HEK293 (cell line): ENCODE measurements at regions not wholly inside any gene's neighbourhood (a gene's known extent, or its start where the extent isn't known, plus 50 kb on each side); places are given as distances from the start of the nearest gene placed in this dataset.

Experiments
- FEZF1 ChIP-seq: fragments of 450-650 bp; formaldehyde crosslinking; IDR thresholded peaks from 2 replicates; pipeline ENCODE4 v1.5.1; 2016; ENCODE audit warnings: missing biosample characterization, missing genetic modification characterization
- PRDM1 ChIP-seq: fragments of 450-650 bp; formaldehyde crosslinking; IDR thresholded peaks from 2 replicates; pipeline ENCODE4; 2016; ENCODE audit warnings: missing biosample characterization, missing genetic modification characterization
- YY2 ChIP-seq: fragments of 450-650 bp; formaldehyde crosslinking; IDR thresholded peaks from 2 replicates; pipeline ENCODE4 v1.5.1; 2016; ENCODE audit warnings: missing biosample characterization, missing genetic modification characterization
- ZNF184 ChIP-seq: fragments of 450-650 bp; IDR thresholded peaks from 2 replicates; pipeline ENCODE4 v1.5.1; 2018; ENCODE audit warnings: missing biosample characterization, mild to moderate bottlenecking, missing genetic modification characterization
- ZNF423 ChIP-seq: fragments of 450-650 bp; formaldehyde crosslinking; IDR thresholded peaks from 2 replicates; pipeline ENCODE4 v1.5.1; 2016; ENCODE audit warnings: missing biosample characterization, missing genetic modification characterization
- ZNF600 ChIP-seq: fragments of 450-650 bp; formaldehyde crosslinking; IDR thresholded peaks from 2 replicates; pipeline ENCODE4 v1.5.1; 2016; ENCODE audit warnings: missing biosample characterization, missing genetic modification characterization
- ZNF785 ChIP-seq: fragments of 450-650 bp; formaldehyde crosslinking; IDR thresholded peaks from 2 replicates; pipeline ENCODE4 v1.5.1; 2016; ENCODE audit warnings: missing biosample characterization, missing genetic modification characterization
- ZNF843 ChIP-seq: fragments of 450-650 bp; formaldehyde crosslinking; IDR thresholded peaks from 2 replicates; pipeline ENCODE4 v1.5.1; 2016; ENCODE audit warnings: missing biosample characterization, missing genetic modification characterization
- TF ChIP-seq, protein P1 (sequence below): fragments of 450-650 bp; formaldehyde crosslinking; IDR thresholded peaks from 2 replicates; pipeline ENCODE4 v1.5.1; 2016; ENCODE audit warnings: missing biosample characterization, missing genetic modification characterization
- TF ChIP-seq, protein P2 (sequence below): fragments of 450-650 bp; formaldehyde crosslinking; IDR thresholded peaks from 2 replicates; pipeline ENCODE4 v1.5.1; 2016; ENCODE audit warnings: missing biosample characterization, missing genetic modification characterization, low read depth
- TF ChIP-seq, protein P3 (sequence below): fragments of 450-650 bp; formaldehyde crosslinking; IDR thresholded peaks from 2 replicates; pipeline ENCODE4 v1.5.1; 2016; ENCODE audit warnings: missing biosample characterization, missing genetic modification characterization
- TF ChIP-seq, protein P4 (sequence below): fragments of 450-650 bp; formaldehyde crosslinking; IDR thresholded peaks from 2 replicates; pipeline ENCODE4 v1.5.1; 2016; ENCODE audit warnings: missing biosample characterization, missing genetic modification characterization
- TF ChIP-seq, protein P5 (sequence below): fragments of 450-650 bp; formaldehyde crosslinking; conservative IDR thresholded peaks from 2 replicates; pipeline ENCODE4 v1.5.1; 2016; ENCODE audit warnings: low read depth, missing biosample characterization, missing genetic modification characterization

DNA sequence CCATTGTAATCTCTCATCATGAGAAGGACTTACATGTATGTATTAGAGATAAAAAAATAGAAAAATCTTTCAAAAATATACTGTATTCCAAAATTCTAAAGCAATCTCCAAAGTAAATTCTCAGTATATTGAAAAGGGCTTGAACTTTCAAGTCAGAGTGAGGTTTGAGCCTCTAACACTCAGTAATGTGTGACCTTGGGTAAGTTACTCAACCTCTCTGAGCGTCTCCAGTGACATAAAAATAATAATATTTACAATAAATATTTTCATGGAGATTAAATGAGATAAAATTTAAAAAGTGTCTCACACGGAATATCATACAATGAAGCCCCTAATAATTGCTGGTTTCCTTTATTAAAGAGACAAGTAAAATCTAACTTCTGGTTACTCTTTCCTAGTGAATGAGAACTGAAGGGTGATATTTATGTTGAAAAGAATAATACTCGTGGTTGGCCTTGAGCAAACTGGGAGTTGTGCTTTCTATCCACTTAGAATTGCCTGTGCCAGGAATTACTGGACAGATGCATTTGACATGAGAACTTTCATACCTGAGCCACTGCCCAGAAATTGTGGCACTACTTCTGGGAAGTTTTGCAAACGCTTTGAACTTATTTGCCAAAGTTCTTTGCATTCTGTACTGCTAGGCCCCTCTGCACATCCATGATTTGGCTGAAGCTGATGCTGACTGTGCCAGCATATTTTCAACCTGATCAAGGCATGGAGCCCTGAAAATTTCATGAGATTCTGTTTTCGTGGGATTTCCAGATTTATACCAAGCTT is 933.7 kb downstream of the GALC start:
- TF ChIP-seq ZNF184 (tag by site-specific recombination) (no peak), ZNF423 (tag by site-specific recombination) (no peak), ZNF600 (no peak), ZNF785 (no peak), FEZF1 (tag by site-specific recombination) (no peak), YY2 (tag by site-specific recombination) (no peak), ZNF843 (no peak), PRDM1 (no peak)
- TF ChIP-seq, protein P1, sequence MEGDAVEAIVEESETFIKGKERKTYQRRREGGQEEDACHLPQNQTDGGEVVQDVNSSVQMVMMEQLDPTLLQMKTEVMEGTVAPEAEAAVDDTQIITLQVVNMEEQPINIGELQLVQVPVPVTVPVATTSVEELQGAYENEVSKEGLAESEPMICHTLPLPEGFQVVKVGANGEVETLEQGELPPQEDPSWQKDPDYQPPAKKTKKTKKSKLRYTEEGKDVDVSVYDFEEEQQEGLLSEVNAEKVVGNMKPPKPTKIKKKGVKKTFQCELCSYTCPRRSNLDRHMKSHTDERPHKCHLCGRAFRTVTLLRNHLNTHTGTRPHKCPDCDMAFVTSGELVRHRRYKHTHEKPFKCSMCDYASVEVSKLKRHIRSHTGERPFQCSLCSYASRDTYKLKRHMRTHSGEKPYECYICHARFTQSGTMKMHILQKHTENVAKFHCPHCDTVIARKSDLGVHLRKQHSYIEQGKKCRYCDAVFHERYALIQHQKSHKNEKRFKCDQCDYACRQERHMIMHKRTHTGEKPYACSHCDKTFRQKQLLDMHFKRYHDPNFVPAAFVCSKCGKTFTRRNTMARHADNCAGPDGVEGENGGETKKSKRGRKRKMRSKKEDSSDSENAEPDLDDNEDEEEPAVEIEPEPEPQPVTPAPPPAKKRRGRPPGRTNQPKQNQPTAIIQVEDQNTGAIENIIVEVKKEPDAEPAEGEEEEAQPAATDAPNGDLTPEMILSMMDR (tag by site-specific recombination) = no peak
- TF ChIP-seq, protein P2, sequence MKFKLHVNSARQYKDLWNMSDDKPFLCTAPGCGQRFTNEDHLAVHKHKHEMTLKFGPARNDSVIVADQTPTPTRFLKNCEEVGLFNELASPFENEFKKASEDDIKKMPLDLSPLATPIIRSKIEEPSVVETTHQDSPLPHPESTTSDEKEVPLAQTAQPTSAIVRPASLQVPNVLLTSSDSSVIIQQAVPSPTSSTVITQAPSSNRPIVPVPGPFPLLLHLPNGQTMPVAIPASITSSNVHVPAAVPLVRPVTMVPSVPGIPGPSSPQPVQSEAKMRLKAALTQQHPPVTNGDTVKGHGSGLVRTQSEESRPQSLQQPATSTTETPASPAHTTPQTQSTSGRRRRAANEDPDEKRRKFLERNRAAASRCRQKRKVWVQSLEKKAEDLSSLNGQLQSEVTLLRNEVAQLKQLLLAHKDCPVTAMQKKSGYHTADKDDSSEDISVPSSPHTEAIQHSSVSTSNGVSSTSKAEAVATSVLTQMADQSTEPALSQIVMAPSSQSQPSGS (tag by site-specific recombination) = no peak
- TF ChIP-seq, protein P3, sequence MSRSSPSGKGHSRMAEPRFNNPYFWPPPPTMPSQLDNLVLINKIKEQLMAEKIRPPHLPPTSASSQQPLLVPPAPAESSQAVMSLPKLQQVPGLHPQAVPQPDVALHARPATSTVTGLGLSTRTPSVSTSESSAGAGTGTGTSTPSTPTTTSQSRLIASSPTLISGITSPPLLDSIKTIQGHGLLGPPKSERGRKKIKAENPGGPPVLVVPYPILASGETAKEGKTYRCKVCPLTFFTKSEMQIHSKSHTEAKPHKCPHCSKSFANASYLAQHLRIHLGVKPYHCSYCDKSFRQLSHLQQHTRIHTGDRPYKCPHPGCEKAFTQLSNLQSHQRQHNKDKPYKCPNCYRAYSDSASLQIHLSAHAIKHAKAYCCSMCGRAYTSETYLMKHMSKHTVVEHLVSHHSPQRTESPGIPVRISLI (tag by site-specific recombination) = no peak
- TF ChIP-seq, protein P4, sequence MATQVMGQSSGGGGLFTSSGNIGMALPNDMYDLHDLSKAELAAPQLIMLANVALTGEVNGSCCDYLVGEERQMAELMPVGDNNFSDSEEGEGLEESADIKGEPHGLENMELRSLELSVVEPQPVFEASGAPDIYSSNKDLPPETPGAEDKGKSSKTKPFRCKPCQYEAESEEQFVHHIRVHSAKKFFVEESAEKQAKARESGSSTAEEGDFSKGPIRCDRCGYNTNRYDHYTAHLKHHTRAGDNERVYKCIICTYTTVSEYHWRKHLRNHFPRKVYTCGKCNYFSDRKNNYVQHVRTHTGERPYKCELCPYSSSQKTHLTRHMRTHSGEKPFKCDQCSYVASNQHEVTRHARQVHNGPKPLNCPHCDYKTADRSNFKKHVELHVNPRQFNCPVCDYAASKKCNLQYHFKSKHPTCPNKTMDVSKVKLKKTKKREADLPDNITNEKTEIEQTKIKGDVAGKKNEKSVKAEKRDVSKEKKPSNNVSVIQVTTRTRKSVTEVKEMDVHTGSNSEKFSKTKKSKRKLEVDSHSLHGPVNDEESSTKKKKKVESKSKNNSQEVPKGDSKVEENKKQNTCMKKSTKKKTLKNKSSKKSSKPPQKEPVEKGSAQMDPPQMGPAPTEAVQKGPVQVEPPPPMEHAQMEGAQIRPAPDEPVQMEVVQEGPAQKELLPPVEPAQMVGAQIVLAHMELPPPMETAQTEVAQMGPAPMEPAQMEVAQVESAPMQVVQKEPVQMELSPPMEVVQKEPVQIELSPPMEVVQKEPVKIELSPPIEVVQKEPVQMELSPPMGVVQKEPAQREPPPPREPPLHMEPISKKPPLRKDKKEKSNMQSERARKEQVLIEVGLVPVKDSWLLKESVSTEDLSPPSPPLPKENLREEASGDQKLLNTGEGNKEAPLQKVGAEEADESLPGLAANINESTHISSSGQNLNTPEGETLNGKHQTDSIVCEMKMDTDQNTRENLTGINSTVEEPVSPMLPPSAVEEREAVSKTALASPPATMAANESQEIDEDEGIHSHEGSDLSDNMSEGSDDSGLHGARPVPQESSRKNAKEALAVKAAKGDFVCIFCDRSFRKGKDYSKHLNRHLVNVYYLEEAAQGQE (tag by site-specific recombination) = no peak
- TF ChIP-seq, protein P5, sequence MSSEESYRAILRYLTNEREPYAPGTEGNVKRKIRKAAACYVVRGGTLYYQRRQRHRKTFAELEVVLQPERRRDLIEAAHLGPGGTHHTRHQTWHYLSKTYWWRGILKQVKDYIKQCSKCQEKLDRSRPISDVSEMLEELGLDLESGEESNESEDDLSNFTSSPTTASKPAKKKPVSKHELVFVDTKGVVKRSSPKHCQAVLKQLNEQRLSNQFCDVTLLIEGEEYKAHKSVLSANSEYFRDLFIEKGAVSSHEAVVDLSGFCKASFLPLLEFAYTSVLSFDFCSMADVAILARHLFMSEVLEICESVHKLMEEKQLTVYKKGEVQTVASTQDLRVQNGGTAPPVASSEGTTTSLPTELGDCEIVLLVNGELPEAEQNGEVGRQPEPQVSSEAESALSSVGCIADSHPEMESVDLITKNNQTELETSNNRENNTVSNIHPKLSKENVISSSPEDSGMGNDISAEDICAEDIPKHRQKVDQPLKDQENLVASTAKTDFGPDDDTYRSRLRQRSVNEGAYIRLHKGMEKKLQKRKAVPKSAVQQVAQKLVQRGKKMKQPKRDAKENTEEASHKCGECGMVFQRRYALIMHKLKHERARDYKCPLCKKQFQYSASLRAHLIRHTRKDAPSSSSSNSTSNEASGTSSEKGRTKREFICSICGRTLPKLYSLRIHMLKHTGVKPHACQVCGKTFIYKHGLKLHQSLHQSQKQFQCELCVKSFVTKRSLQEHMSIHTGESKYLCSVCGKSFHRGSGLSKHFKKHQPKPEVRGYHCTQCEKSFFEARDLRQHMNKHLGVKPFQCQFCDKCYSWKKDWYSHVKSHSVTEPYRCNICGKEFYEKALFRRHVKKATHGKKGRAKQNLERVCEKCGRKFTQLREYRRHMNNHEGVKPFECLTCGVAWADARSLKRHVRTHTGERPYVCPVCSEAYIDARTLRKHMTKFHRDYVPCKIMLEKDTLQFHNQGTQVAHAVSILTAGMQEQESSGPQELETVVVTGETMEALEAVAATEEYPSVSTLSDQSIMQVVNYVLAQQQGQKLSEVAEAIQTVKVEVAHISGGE = no peak
